Mesenteric fat pad (tissue), 1 donor: ENCODE measurements at regions not wholly inside any gene's neighbourhood (a gene's known extent, or its start where the extent isn't known, plus 50 kb on each side); places are given as distances from the start of the nearest gene placed in this dataset.
"Not testable (repeated sequence)": the region's sequence is repeated elsewhere in the genome, so short reads cannot be mapped to it uniquely, and the experiment has no call there.

Source experiments
- DNase-seq: peaks from one replicate; pipeline ENCODE4 v3.0.0-alpha.2; 2020; ENCODE audit warnings: low spot score
- donor health status: DM: yes; HTN: yes; CAD: no.

- not testable (repeated sequence) for DNase-seq
These were observed 201.6 kb downstream of the USP22 start for GRCh38 chr17:20840987-20841865.

- DNase-seq, result not testable (repeated sequence)
These were observed 200.8 kb downstream of the USP22 start for GRCh38 chr17:20842012-20842411.

- not testable (repeated sequence) for DNase-seq
These were observed 199.6 kb downstream of the USP22 start for GRCh38 chr17:20843261-20843660.

- DNase-seq, result not testable (repeated sequence)
These were observed 198.8 kb downstream of the USP22 start for GRCh38 chr17:20843799-20844553.

GRCh38 chr17:20848869-20849443 is 193.9 kb downstream of the USP22 start:
- DNase-seq, result not testable (repeated sequence)

- not testable (repeated sequence) for DNase-seq
These were observed 191.1 kb downstream of the USP22 start for GRCh38 chr17:20851591-20852238.

GRCh38 chr17:20852239-20852989 is 190.4 kb downstream of the USP22 start:
- DNase-seq, result no peak

GRCh38 chr17:20852990-20853370 is 189.8 kb downstream of the USP22 start:
- no peak for DNase-seq

- DNase-seq, result not testable (repeated sequence)
These were observed 186.8 kb downstream of the USP22 start for GRCh38 chr17:20855910-20856470.

- not testable (repeated sequence) for DNase-seq
These were observed 176.2 kb downstream of the USP22 start for GRCh38 chr17:20866444-20867209.

GRCh38 chr17:20867436-20867937 is 175.3 kb downstream of the USP22 start:
- DNase-seq, result not testable (repeated sequence)

GRCh38 chr17:20867938-20868661 is 174.7 kb downstream of the USP22 start:
- not testable (repeated sequence) for DNase-seq

- DNase-seq, result not testable (repeated sequence)
These were observed 174.2 kb downstream of the USP22 start for GRCh38 chr17:20868662-20869007.

GRCh38 chr17:20873173-20873572 is 169.6 kb downstream of the USP22 start:
- DNase-seq, result not testable (repeated sequence)

GRCh38 chr17:20873688-20874328 is 169.0 kb downstream of the USP22 start:
- not testable (repeated sequence) for DNase-seq

GRCh38 chr17:20877384-20877783 is 165.4 kb downstream of the USP22 start:
- not testable (repeated sequence) for DNase-seq

- DNase-seq, result no peak
These were observed 152.5 kb downstream of the USP22 start for GRCh38 chr17:20890338-20890737.

GRCh38 chr17:20895426-20895825 is 147.4 kb downstream of the USP22 start:
- DNase-seq, result not testable (repeated sequence)
